ENCODE measurements at regions not wholly inside any gene's neighbourhood (a gene's known extent, or its start where the extent isn't known, plus 50 kb on each side); places are given as distances from the start of the nearest gene placed in this dataset.

GRCh38 chr15:25556136-25556535 is 117.3 kb upstream of the UBE3A start:
- no TSS peak for BruUV-seq (replicated peaks)
- intact Hi-C loops (cut with micrococcal nuclease) = no loop called here
- TF ChIP-seq FOS (IDR thresholded peaks at IDR 0.05; ENCODE audit: borderline replicate concordance, insufficient read depth, low read length) (no peak), POLR2AphosphoS5 (IDR thresholded peaks at IDR 0.05; ENCODE audit: insufficient read depth, low read depth, low read length) (no peak), JUN (IDR thresholded peaks at IDR 0.05; ENCODE audit: borderline replicate concordance, insufficient read depth, insufficient read length, low read depth) (no peak), POLR2A (IDR thresholded peaks at IDR 0.05; ENCODE audit: low read depth, low read length) (no peak), MYC (IDR thresholded peaks at IDR 0.05; ENCODE audit: low read depth, low read length) (no peak), GATA2 (IDR thresholded peaks at IDR 0.05; ENCODE audit: insufficient read depth, insufficient read length, low read depth, low read length) (no peak), EZH2 (IDR thresholded peaks at IDR 0.05; ENCODE audit: borderline replicate concordance, low read depth, low read length, severe bottlenecking) (no peak)
- TF ChIP-seq, protein P1, sequence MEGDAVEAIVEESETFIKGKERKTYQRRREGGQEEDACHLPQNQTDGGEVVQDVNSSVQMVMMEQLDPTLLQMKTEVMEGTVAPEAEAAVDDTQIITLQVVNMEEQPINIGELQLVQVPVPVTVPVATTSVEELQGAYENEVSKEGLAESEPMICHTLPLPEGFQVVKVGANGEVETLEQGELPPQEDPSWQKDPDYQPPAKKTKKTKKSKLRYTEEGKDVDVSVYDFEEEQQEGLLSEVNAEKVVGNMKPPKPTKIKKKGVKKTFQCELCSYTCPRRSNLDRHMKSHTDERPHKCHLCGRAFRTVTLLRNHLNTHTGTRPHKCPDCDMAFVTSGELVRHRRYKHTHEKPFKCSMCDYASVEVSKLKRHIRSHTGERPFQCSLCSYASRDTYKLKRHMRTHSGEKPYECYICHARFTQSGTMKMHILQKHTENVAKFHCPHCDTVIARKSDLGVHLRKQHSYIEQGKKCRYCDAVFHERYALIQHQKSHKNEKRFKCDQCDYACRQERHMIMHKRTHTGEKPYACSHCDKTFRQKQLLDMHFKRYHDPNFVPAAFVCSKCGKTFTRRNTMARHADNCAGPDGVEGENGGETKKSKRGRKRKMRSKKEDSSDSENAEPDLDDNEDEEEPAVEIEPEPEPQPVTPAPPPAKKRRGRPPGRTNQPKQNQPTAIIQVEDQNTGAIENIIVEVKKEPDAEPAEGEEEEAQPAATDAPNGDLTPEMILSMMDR (IDR thresholded peaks at IDR 0.05; ENCODE audit: extremely low read depth in 1 of 2, insufficient read depth in 1 of 2, low read depth in 1 of 2, low read length in 2 of 2) = no peak
- TF ChIP-seq, protein P2, sequence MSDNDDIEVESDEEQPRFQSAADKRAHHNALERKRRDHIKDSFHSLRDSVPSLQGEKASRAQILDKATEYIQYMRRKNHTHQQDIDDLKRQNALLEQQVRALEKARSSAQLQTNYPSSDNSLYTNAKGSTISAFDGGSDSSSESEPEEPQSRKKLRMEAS (IDR thresholded peaks at IDR 0.05; ENCODE audit: insufficient read depth, insufficient read length) = no peak

More at GRCh38 chr15:25556136-25556535, 117.3 kb upstream of the UBE3A start:
- Histone ChIP-seq H3K9me1 (replicated peaks; ENCODE audit: control insufficient read depth, extremely low read depth, insufficient read depth, low read length) (no peaks in the 10 kb centered on the region), H3K4me3 (replicated peaks in 1 of 3; ENCODE audit: insufficient read depth in 1 of 3, low read depth in 1 of 3, low read length in 3 of 3) (no peak overlapping the region), H3K4me1 (ENCODE audit: control insufficient read depth, extremely low read depth, insufficient read depth, low read length) (no peaks in the 10 kb centered on the region), H3K9ac (replicated peaks; ENCODE audit: extremely low read depth, insufficient read depth, low read length) (no peak overlapping the region), H4K20me1 (replicated peaks; ENCODE audit: control insufficient read depth, extremely low read depth, insufficient read depth, low read length) (no peaks in the 10 kb centered on the region), H3K36me3 (ENCODE audit: control insufficient read depth in 2 of 2, extremely low read depth in 1 of 2, insufficient read depth in 2 of 2, low read length in 2 of 2) (no peaks in the 10 kb centered on the region), H3K9me3 (replicated peaks; ENCODE audit: control insufficient read depth, insufficient read depth, low read length) (no peaks in the 10 kb centered on the region), H3K27ac (ENCODE audit: insufficient read depth, low read depth, low read length) (no peak overlapping the region), H3K79me2 (ENCODE audit: control insufficient read depth, insufficient read depth, low read length) (no peaks in the 10 kb centered on the region), H2AFZ (ENCODE audit: low read depth, low read length) (no peak overlapping the region), H3K27me3 (ENCODE audit: control insufficient read depth in 2 of 2, insufficient read depth in 2 of 2, low read length in 2 of 2) (no peaks in the 10 kb centered on the region), H3K4me2 (ENCODE audit: insufficient read depth, low read length) (no peak overlapping the region)
- FAIRE-seq = no peak
- dilution Hi-C loops (cut with MboI; ENCODE audit: extremely low pct_ligation_motif_present, low sequenced_read_pairs) = no loop called here
- no peak for DNase-seq (ENCODE audit: low read depth, low spot score)
- ChIA-PET CTCF (no interaction called here), POLR2A (no interaction called here)
